HK-2 (cell line): ENCODE measurements at regions not wholly inside any gene's neighbourhood (a gene's known extent, or its start where the extent isn't known, plus 50 kb on each side); places are given as distances from the start of the nearest gene placed in this dataset.

Experiments used
- DNase-seq: peaks from one replicate; pipeline ENCODE4 v3.0.0-alpha.2; 2018; ENCODE audit not compliant: unreplicated experiment

DNA sequence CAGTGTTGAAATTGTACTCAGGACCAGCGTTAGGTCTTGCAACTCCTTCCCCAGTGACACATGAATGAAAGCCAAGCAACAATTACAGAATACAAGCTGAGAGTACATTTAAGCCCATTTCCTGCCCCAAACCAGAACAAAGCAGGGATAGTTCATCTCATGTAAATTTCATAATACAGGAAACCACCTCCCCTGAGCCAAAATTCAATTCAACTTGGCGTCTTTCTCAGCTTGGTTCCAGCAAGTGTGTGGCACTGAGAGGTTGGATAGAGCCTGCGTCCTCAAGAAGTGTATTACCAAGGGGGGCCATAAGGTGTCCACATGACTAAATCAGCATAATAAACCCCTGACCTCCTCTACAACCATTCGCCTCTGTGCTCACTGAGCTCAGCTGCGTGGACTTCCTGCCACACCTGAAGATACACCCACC is 278.9 kb upstream of the CRY1 start:
- no peak for DNase-seq

DNA sequence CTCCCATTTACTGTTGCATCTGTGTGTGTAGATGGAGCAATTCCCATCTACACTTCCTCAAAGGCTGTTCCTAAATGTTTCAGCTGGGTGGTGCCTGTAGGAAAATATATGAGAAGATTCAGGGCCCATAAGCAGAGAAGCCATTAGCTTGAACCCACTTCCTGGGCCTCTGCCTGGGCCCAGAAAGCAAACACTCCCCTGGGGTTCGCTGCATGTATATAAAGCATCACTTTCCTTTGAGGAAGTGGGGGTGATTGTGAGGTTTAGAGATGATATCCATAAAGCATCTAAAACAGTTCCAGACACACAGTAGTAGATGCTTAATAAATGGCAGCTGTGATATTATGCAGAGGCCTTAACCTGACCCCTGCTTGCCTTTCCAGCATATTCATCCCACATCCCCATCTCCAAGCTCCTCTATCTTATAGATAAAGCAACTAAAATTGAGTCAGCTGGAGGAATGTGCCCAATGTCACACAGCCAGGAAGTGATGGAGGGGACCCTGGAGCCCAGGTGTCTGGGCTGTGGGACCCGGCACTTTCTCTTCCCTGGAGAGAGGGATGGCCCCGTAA is 280.0 kb upstream of the CRY1 start:
- DNase-seq: no peak

DNA sequence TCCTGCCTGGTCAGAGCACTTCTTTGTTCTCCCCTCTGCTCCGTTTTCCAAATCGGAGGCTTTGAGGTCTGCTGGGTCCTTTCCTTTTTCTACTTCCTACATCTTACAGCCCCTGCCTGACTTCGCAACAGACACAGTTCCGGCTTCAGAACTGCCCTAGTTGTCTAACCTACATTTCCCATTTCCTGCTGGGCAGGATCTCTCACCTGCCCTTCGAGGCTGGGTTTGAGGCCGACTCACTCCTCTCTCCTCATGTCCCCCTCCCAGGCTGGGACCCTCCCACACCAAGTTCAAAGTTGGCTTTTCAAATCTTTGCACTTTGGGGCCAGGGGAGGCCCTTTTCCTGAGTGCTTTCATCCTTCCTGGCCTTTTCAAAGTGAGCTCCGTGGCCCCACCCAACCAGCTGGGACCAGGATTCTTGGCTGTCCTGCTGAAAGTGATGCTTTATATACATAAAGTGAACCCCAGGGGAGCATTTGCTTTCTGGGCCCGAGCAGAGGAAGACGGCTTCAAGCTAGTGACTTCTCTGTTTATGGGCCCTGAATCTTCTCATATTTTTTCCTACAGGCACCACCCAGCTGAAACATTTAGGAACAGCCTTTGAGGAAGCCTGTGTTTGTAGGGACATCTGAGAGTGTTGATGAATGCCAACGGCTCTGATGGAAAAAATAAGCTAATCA is 281.0 kb upstream of the CRY1 start:
- DNase-seq: no peak

DNA sequence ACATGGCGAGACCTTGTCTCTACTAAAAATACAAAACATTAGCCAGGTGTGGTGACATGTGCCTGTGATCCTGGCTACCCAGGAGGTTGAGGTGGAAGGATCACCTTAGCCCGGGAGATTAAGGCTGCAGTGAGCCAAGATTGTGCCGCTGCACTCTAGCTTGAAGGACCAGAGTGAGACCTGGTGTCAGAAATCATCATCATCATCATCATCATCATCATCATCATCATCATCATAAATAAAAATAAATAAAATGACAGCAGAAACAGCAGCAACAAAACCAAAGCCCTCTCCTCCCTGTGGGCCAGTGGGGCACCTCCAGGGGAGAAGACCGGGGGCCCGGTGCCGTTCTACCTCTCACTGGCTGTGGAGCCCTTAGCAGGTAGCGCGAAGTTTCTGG is 281.9 kb upstream of the CRY1 start:
- no peak for DNase-seq

DNA sequence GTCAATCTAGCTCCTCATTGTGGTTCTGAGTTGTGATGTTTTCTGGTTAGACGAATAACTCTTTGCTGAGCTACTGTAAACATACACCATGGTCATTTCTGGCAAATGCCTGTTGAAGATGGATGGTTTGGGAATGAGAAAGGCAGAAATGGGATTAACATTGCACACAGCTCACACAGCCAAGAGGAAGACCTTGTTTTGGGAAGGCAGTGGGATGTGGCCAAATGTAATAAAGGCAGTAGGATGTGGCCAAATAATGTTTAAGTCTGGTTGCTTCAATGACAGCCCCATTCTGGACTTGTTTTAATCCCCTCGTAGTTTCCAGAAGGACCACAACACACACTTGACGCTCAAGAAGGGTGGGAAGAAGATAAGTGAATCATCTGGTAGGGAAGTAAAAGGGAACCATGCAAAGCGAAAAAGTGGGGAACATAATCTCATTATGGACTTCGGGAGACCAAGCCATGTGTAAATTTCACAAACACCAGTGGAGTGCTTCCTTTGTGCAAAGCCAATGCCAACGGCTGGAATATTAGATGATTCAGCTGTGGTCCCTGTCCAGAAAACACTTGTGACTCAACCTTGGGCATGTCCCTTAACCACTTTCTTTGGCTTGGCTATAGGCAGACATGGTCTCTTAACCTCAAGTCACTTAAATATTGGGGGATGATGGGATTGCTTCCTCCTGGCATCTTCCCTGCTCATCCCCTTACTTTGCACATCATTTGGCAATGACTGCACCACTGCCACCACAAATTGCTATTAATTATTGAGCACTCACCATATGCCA is 284.4 kb upstream of the CRY1 start:
- peak; percentile 25 for DNase-seq

DNA sequence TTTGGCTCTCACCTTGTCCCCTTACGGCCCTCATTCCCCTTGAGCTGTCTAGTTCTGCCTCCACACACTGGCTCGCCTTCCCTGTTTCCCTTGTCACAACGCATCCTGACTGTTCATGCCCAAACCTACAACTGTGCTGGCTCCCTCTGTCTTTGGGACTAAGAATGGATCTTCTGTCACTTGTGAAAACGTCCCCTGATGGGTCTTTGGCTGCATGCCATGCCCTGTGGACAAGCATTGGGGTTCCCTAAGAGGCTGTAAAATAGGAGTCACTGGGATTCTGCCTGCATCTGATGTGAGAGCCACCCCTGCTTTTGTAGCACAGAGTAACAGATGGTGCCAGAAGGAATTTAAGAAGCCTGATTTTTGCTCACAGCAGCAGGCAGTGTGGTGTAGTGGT is 285.3 kb upstream of the CRY1 start:
- DNase-seq: no peak

DNA sequence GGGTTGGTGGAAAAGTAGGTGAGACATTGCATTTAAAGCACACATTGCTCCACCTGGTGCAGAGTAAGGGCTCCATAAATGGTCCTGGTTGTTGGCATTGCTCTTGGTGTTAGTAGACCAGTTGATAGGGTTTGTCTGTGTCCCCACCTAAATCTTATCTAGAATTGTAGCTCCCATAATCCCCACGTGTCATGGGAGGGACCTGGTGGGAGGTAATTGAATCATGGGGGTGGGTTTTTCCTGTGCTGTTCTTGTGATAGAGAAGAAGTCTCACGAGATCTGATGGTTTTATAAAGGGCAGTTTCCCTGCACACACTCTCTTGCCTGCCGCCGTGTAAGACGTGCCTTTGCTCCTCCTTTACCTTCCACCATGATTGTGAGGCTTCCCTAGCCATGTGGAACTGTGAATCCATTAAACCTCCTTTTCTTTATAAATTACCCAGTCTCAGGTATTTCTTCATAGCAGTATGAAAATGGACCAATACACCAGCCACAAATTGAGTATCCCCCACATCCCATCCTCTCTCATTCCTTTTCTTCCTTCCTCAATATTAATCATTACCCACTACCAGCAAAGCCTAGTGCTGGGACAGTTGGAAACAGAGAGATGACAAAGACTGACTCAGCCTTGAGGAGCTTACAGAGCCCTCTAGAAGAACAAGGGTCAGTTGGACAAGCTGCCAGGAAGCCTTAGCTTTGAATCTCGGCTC is 285.9 kb upstream of the CRY1 start:
- DNase-seq: peak; percentile 35

DNA sequence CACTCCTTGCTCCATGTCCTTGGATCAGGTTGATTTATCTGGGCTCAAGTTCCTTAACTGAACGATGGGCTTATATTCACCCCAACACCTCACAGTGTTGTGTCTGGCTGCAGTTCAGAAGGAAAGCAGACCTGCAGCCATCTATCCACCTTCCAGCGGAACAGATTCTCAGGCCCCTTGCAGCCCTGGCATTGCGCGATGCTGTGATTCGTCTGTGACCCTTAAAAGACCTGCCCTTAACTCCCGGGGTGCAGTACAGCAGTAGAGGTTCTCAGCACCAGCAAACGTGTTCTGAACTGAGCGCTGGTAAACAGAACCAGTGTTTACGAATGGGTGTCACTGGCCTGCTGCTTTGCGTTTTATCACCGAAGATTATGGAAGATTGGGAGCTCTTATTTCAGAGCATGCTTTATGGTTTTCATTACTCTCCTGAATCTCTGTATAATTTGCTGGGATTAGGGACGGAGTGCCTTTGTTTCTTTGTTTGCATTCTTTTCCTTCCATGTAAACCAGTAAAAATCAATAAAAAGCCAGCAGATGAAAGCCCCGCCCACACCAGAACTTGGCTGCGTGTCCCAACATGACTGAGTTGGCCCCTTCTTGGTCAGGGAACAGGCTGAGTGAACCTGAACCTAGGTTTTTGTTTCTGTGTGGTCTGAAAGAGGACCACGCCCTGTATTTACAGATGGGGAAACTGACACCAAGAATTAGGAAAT is 286.7 kb upstream of the CRY1 start:
- DNase-seq: no peak

DNA sequence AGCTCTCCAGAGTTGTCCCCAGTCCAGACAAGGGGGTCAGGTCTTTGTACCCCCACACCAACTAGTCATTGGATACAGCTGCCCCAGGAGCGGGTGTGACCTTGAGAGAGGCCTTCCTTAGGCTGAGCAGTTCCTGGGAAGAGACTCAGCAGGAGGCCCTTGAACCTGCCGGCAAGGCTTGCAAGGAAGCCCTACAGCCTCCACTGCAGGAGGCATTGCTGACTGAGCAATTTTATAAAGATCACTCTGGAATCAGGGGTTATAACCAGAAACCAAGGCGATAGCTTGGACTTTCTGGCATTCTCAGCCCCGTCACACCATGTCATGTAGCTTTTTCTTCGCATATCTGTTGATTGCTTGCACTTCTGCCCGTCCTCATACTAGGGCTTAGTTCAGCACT is 291.3 kb upstream of the CRY1 start:
- DNase-seq: no peak

DNA sequence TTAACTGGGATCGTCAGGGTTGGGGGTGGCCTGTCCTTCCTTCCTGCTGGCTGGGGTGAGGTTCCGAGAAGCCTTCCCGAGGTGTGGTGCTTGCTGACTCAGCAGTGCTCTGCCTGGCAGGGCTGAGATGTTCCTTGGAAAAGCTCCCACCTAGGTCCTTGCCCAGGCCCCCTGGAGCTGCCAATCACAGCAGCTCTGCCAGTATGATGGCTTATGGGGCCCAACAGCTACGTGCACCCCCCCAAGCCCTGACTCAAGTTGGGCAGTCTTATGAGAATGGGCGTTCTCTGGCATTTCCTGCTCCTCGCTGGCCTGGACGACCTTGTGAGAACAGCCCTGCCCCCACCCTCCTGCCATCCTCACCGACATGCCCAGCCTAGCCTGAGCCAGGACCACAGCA is 292.2 kb upstream of the CRY1 start:
- peak; percentile 43 for DNase-seq

DNA sequence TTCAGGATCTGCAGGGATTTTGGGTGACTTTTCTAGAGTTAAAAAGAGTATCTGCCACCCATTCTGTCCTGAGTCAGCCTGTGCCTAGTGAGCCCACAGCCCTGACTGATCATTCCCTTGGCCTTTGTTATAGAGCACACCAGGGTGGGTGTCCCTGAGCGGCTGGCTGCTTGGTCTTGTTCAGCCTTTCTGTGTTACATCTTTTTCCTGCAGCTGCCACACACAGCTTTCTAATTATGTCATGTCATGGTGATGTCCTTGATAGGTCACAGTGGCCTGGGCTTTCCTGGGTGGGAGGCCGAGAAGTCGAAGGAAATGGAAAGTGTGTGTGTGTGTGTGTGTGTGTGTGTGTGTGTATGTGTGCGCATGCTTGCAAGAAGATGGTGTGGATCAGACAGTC is 293.2 kb upstream of the CRY1 start:
- no peak for DNase-seq

DNA sequence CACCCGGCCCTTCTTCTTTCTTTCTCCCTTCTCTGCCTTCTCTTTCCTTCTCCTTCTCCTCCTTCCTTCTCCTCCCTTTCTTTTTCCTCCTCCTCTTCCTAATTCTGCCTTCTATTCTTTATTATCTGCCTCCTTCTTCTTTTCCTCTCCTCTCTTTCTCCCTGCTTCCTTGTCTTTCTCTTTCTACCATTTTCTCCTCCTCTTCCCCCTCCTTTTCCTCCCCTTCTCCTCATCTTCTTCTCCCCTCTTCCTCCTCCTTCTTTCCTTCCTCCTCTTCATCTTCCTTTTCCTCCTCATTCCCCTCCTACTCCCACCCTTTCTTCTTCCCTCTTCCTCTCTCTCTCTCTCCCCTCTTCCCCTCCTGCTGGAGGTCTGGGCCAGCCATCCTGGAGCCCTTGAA is 294.9 kb upstream of the CRY1 start:
- DNase-seq: no peak

DNA sequence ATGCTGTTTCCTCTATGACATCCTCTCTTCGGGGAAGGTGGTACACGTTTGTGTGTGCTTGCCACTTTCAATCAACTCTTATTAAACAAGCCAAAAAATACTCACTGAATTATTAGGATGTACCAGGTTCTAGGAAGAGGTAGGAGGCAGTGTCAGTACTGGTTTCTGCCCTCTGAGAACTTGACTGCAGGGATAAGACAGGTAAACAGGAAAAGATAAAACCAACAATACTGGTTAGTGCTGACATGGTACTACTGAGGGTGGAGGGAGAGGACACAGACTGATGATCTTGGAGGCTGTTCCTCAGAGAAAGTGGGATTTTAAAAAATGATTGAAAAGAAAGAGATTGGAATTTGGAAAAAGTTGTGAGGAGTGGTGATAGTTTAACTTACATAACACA is 295.2 kb upstream of the PWP1 start:
- DNase-seq: no peak

DNA sequence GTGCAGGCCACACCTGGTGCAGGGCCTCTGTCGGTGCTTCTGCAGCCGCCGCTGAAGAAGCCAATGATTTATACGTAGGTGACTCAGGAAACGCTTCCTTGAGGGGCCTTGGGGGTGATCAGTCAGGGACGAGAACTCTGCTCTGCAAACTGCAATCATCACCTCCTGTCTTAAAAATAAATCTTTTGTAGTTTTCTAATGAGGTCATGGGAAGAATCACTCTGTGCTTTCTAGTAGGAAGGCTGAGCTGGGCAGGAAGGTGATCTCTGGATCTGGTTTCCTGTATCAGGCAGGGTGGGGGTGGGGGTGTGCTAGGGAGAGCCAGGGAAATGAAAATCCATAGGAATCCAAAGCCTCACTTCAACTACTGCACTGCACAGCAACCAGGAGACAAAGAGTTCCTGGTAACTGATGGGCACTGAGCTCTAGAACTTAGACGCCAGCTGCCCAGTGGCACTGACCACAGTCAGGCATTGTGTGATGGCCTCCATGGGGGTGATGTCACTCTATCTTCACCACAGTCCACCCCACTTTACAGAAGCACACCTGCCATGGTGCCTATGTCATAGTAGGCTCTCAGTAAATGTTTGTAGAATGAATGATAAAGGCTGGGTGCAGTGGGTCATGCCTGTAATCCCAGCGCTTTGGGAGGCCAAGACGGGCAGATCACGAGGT is 292.4 kb upstream of the PWP1 start:
- DNase-seq: no peak

DNA sequence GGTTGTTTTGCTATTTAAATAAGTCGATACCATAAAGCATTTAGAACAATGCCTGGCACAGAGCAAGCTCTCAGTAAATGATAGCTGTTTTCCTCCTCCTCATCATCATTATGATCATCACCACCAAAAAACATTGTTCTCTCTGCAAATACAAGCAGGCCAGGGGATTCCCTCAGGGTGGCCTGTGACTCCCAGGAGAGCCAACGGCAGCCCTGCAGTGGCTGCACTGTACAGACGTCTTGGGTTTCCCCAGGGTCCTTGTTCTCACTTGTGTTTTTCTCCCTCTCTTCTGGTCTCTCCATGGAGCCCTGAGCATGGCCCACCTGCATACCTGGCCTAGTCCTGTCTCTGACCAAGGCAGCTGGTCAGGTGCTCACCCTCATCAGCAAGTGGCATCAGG is 290.9 kb upstream of the PWP1 start:
- no peak for DNase-seq

DNA sequence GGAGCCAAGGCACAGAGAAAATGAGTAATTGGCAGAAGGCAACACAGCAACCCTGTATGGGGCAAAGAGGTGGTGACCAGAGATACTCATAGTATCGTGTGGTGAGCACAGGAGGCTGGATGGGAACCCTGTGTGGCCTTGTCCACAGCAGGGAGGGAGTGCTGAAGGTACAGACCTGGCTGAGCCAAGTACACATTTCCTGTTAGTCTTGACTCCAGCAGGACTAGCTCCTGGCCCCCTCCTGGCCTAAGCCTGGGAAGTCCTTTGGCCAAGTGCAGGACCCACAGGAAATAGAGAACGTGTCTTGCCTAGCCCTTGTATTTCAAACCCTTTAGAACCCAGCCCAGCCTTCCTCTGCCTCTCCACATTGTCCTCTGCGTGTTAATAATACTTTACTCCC is 289.8 kb upstream of the PWP1 start:
- no peak for DNase-seq

DNA sequence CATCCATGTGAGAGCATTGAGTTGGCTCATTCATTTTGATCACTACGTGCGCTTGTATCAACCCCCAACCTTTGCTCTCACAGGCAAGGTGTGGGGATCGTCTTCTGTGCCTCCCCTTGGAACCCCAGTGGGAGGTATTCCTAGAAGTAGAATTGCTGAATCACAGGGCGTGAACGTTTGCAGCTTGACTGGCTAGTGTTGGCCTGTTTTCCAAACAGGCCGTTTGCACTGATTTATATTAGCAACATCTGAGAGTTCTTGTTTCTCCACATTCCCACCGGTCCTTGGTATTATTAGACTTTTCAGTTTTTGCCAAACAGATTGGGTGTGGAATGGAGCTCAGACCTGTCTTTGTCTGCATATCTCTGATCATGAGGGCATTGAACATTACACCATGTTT is 288.6 kb upstream of the PWP1 start:
- DNase-seq: no peak

DNA sequence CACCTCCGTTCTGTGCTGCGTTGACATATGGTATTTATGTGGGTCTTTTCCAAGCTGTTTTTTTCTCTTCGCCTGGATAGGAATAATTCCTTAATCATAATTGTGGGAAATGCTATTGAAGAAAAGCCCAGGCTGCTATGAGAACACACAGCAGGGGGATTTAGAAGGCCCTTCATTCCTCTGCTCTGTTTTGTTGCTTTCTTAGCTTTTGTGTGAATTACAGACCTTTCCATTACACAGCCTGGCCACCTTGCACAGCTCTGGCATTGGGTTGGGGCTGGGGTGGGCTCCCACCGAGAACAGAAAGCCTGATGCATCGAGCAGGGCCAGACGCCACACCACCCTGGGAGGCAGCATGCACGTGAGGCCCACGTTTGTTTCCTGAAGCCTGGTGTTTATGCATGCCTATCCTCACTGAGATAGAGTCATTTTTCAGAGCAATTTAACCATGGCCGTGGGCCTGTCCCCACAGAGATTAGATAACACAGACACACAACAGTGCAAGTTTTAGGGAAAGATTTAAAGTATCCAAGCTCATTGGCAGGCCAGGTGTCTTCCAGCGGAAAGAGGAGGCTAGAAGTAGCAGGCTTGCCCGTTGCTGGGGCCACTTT is 287.6 kb upstream of the PWP1 start:
- DNase-seq: no peak

DNA sequence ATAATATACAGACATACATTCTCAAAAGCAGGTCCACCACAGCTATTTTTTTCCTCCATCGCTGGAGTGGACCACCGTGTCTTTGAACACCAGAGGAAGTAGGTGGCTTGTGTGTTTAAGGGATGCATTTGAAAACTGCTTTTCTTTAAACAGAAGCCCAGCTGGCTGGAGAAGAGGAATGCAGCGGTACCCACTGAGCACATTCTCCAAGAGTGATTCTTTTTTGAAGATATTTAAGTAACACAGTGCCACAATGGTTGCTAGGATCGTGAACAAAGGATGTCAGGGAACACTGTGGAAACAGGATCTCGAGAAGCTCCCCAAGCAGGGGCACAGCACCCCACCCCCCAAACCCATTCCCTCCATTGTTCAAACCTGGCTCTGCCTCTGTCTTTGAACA is 286.6 kb upstream of the PWP1 start:
- DNase-seq: no peak

DNA sequence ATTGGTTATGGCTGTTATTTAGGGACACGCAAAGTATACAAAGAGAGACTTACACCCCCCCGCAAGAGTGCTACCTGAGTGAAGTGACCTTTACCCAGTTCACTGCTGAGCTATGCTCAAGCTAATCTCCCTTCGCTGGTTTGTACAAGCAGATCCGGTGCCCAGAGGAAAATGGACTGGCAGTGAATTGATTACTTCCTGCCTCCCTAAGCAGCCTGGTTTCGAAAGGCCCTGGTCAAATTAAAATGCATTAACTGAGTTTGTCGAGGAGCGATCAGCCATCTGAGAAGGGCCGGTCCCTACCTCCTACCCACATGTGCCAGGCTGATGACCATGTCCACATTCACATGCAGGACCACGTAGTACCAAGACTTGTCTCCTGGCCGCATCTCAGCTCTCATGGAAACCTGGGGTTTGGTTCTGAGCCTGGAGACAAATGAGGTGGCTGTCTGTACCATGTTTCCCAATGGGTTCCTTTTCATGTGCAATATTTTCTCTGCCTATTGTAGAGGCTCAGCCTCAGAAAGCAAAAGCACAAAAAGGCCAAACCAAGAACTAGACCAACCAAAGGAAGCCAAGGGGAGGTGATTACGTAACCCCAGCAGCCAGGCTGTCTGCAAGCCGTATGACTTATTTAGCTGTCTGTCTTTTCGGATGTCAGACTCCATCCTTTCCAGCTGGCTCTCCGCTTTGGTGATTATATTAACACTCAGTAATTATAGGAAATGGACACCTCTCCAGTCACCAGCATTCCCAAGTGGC is 284.7 kb upstream of the PWP1 start:
- no peak for DNase-seq
